NCI-H82 treated with DMSO at 0.1 percent for 48 hours (cell line): ENCODE measurements at regions not wholly inside any gene's neighbourhood (a gene's known extent, or its start where the extent isn't known, plus 50 kb on each side); places are given as distances from the start of the nearest gene placed in this dataset.

ENCODE experiments used
- DNase-seq: peaks from one replicate; lab custom pipeline; 2025; ENCODE audit not compliant: unreplicated experiment; lab: John Stamatoyannopoulos, UW

DNA sequence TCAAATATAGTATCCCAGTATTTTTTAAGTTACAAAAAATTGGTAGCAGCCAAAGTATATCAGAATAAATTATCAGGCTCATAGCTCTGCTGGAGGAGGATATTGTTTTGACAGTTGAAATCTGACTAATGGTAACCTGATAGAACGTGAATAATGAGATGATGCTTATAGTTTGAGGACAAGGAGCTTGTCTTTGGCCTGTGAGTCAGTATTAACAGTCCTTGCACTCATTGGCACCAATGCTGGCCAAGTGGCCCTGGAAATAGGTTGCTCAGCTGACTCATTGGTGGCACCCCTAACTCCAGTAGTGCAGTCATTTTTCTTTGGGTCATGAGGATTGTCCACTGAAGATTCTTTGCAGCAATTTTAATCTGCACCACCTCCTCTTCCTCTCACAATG is 203.3 kb upstream of the JADE1 start:
- DNase-seq = no peak

DNA sequence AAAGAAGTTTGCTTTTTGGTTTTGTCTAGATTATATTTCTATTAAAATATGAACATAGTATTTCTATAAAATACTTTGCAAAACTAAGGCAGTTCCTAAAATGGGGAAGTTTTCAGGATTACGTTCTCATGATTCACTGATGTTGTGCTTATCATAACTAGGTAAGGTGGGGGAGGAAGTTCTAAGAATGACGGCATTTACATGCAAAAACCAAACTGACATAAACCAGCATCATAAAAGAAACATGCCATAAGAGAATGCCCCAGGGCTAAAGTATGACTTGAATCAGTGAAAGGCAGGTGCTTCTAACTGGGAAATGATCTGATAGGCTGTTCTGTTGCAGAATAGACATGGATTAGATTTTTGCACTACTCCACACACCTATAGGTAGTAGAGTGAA is 204.7 kb upstream of the JADE1 start:
- no peak for DNase-seq

DNA sequence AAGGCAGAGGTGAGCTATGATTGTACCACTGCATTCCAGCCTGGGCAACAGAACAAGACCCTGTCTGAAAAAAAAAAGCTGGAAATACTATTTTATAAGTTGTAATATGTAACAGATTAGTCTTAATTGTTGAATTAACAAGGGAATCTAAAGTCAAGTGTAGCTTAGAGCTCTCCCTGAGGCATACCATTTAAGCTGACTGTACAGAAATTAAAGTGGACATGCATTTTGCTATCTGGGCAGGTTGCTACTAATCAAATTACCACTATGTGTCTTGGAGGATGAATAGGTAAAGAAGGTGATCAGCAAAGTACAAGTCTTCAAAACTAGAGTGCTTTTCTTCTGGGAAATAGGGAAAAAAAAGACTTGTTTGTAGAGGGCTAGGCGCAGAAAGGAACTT is 205.3 kb upstream of the JADE1 start:
- DNase-seq = no peak

DNA sequence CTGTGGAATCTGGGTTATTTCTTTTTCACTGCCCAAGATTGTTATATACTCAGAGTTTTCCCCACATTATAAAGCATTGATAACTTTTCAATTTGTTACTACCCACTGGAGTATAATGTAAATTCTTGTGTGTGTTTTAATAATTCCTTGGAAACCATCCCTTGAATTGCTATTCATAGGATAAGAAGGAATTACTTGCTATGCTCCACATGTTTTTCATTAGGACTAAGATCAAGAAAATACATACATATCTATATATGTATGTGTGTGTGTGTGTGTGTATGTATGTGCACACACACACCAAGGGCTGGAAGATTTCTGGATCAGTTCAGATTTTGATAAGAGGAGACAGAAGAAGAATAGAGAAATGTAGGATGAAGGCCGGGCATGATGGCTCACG is 206.4 kb upstream of the JADE1 start:
- DNase-seq = no peak

DNA sequence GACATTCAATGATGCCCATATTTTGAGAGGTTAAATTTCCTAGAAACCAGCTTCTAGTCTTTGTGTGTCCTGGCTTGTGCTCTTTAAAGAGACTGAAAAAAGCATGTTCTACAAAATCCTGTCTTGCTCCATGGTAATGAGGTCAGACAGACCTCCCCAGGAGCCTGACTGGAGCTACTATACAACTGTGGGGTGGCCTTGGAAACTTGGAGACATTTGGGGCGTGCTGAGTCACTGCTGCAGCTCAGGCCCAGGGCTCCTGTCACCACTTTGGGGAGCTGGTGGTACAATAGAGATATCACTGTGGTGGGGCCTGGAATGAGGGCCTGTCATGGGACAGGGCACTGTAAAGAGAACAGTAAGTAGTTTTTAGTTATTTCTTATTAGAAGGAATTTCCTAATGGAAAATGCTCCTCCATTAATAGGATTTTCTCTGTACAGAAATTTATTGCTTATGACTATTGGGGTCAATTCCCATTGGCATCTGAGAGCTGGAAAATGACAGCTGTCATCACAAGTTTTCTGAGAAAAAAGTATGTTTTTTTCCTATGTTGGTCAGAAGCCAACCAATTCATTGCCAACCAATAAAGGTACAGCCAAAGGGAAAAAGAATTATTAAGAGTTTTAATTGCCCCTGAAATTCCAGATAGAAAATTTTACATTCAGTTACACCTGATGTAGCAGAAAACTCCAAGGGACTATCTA is 207.4 kb upstream of the JADE1 start:
- no peak for DNase-seq

DNA sequence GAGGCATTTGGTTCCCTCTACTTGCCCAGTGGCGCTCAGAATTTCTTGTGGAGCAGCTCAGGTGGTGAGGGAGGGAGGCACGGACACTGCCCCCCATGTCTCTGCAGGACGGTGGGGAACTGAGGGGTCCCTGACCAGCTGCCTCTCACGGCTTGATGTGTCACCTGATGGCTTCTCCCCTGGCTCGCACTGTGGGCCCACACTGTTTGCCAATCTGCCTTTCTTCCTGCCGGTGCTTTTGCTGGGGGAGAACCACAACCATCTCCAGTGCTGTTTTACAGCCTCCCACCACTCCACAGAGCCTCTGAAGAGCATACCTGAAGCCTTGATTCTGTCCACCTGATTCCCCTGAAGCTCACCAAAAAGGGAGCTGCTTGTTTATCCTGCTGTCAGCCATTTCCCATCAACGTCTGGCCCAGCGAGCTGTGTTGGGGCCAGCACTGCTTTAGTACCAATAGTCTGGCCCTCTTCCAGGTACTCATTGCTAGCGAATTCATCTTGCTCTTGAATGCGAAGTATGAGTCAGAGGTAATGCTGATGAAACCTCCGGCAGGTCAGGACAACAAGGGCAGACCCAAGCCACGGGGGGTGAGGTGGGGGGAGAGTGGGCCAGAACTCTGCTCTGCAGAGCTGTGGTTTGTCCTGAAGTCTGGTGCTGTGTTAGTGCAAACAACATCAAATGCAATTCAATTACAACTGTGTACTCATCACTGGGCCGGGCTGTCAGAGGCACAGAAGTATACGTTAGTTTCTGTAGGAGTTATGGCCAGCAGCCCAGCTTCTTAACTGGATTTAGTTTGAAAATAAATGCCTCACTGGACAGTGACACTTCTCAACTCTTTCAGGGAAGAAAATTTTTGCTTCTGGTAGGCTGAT is 208.3 kb upstream of the JADE1 start:
- no peak for DNase-seq

DNA sequence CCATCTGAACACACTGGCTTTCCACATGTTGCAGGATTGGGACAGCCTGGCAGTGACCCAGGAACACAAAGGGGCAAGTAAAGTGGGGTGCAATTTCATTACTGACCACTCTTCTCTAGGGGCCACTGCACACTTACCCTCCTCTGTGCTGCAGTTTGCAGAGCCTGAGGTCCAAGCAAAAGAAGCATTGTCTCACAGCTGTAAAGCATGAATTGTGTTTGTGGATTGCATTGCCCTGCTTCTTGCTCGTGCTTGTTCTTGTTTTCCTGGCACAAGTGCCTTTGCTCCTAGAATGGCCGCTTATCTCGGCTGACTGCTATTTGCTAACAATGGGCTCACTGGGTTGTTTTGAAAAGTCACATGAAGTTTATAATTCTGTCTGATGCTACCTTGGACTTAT is 209.1 kb upstream of the JADE1 start:
- DNase-seq = no peak

DNA sequence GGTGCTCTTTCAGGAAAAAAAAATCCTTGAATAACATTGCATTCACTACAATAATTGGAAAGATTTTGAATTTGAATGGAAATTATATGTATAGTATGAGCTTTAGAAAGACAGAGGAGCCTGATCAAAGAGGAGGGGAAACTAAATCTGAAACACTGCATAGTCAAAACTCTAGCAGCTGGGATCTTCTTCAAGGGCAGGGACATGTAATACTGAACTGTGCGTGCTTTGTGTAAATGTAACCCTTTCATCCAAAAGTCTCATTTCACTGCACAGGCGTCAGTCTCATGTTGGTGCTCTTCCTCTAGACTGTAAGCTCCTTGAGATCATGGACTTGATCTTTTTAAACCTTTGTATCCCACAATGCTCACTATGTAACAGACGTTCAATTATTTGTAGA is 212.0 kb upstream of the JADE1 start:
- no peak for DNase-seq

DNA sequence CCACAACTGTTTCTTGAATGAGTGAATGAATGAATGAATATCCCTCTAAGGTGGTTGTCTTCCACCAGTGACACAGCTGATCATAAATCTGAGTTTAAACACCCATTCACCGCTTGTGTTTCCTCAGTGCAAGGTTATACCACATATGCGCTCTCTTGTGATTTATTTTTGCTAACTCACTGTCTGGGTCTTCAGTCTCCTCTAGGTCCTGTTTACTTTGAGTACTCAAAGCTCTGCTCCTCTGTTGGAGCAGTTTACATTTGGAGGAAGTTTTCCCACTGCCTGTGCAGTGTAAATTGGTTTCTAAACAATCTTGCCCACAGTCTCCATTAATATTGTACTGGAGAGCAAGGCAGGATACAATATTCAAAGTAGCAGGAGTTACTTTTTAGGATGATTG is 212.6 kb upstream of the JADE1 start:
- DNase-seq = no peak

DNA sequence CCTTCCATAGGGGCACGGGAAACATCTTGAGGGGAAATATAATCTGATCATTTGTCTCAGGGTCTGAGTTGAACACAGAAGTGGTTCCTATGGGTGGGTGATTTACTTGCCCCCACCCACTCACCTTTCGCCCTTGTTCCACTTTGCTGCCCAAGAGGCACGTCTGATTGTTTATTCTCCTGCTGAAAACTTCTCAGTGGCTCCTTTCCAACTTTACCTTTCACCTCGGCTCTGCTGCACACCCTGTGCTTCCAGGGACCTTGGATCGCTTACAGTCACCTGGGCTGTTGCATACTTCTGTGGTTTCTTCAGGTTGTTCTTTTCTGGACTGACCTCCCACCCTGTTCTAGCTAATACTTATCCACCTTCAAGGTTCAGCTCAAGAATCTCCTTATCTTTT is 213.4 kb upstream of the JADE1 start:
- DNase-seq = no peak

DNA sequence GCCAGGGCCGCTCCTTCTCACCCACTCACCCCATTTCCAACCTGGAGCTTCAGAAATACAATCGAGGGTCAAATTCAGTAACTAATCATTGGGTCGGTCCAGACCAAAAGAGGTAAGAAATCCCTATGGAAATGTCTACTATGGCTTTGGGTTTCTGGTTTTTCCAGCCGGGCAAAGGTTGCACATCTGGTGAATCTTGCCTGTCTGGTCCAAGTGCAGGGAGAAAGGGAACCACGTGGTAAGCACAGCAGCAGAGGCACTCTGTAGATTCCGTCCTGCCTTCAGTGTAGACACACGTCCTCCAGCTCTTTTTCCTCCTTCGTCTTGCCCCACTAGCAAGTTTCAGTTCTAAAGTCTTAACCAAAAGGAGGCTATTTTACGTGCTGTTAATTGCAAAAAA is 218.0 kb upstream of the JADE1 start:
- no peak for DNase-seq

DNA sequence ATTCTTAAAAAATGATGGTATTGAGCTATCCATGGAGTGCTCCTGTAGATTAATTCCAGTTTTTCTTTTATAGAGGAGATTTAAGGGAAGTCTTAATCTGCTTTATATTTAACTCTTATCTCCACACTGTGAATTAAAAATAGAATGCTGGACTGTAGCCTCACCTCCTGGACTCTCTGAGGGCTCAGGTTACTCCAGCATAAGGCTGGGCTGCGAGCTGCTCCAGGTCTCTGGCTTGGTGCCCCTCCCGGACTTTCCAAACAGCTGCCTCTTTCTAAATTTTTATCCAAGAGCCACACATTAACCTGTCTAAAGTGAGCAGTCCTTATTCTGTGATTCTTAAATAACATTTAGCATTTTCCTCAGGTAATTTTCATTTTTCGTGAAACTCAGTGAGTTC is 218.7 kb upstream of the JADE1 start:
- no peak for DNase-seq

DNA sequence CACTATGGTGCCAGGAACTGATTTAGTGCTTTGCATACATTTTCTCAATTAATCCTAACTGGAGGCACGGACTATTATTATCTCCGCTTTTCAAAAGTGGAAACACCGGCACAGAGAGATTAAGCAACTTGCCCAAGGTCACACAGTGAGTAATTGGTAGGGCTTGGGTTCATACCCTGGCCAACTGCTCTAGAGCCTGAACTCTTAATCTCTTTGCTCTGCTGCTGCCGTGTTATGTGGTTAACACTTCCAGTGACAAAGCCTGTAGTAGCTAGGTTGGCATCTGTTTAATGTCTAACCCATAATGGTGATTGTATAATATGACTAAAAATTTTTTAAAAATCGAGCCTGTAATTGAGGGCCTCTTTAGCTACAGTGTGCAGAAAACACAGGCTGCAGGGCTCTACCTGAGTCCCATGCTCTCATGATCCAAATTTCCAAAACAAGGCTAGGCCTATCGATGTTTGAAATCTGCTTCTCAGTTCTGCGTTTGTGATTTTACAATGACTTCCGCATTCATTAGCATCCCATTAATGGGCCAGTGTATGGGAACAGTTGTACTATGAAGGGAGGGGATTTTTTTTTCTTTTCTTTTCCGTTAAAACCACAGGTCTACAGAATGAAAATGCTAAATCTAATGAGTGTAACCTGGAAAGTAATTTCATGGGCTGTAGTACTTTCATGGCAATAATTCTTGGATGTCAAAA is 219.3 kb upstream of the JADE1 start:
- DNase-seq = no peak

DNA sequence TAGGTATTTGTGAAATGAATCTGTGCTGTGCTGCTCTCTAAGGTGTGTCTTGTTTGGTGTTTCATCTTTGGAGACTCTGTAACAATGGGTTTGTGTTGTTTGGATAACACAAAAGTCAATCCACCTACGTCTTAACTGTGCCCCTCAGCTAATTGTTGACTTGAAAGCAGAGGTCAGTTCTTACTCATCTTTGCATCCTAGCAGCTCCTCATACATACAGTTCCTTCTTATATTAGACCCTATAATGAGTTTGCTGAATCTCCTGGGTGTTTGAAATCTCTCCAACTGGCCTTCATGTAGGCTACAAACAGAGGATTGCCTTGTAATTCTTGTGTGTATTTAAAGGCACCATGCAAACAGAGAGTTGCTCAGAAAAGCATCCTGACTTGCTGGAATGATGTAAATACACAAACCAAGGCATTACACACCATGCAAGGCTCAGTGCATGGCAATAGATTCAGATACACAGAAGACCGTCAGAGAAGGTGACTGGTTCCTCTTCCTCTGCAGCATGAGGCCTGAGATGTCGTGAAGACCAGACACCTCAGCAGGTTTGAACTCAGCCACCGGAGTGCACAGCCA is 220.0 kb upstream of the JADE1 start:
- no peak for DNase-seq

DNA sequence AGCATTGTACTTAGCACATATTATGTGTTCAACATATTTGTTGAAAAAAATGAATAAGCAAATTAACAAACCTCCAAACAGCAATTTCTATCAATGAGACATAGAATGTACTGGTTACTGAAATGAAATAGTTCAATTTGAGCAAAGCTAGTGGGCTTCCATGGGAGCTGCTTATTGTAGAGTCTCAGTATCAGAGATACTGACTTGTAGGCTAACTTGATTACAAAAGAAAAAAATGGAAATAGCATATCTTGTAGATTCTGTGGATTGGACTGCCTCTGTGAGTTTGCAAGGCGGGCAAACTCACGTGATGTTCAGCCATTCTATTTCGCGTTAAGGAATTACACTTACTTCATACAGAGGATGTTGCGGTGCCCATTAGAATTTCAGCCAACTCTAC is 222.1 kb upstream of the JADE1 start:
- no peak for DNase-seq

DNA sequence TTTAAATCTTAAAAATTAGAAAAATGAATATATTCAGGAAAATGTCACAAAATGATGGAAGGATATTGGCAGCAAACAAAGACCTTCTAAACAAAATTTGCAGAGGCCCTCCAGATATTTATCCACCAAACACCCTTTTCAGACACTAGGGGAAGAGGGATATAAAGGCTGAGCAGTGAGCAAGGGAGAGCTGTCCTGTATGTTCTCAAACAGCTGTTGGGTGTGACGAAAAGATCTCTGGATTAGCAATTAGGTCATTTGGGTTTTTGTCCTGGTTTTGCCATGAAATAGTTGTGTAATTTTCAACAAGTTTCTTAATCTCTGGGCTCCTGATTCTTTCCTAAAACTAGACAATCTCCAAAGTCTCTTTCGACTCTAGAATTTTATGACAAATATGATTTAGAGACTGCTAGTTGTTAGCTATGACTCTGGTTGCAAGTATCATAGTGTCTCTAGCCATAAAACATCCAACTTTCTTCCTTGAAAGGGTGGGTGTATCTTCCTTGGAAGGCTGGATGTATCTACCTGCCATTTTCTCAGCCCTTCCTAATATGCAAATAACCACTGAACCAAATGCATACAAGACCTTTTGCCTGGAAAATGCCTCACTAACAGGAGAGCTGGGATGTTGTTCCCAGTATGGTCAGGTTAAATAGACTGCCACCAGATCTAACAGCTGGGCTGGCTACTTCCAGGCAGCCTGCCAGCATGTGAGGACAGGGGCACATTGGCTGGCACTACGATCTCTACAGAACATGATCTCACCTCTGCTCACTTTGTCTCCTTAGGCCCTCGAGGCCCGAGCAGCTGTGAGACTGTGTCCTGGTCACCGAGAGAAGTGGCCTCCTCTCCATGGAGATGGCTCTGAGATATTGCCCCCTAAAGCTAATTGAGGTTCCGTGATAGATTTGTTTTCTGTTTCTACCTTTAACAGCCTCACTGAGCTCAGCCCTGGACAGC is 225.5 kb upstream of the JADE1 start:
- DNase-seq = no peak

DNA sequence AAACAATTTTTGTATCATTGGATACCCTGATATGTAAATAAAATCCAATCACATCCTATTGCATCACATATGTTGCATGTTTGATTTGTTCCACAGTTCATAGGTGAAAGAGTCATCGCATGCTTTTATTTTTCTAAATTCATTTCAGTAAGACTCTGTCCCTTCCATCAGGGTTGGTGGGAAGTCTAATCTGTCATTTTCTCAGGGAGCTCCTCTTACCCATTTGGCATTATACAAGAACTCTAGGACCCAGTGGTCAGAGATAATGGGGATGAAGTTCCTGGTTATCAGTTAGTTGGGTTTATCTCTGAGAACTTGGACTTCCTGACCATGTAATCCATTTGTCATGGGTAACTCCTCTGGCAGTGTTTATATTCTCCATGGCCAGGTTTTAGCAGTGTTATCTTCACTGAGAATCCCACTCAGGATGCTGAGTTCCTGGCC is 227.1 kb upstream of the JADE1 start:
- DNase-seq = no peak

DNA sequence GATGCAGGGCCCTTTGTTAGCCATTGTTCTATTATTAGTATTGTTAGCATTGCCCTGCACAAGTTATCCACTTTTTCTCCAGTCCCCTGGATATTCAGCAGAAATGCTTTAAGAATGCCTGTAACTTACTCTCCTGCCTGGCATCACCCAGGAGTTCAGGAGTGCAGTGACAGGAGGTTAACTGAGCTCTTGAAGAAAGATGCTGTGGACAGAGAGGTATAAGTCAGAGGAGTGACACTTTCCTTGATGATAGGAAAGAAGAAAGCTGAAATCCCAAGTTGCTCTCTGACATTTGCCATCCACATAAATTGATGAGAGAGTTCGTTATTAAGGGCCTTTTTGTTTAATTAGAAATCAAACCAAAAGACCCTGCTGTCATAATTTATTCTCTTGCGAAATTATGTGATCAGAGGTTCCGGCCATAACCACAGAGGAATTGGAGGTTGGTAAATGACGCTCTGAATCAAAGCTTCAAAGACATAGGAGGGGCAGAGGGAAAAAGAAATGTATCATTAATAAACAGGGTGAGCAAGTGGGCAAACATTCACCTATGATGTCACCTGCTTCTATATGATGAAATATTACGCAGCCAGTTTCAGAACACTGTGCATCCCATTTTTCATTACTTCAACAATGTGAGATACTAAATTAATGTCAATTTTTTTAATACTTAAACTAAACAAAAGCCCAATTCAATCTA is 230.2 kb upstream of the JADE1 start:
- DNase-seq = no peak

DNA sequence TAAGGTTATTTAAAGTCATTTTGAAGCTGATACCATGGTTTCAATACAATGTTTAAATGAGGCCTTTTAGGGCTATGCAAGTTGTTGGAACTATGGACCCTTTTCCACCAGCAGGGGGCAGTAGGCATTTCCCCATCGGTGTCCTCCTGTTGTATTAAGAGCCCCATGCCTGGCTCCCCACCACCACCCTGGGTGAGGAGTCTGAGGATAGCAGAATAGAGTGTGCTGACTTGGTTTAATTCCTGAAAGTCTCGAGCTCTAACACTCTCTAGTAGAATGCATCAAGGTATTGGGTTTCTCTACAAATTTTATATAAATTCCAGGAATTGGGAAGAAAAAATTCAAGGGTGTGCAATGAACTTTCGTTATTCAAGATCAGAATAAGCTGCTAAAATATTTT is 234.8 kb upstream of the JADE1 start:
- DNase-seq = no peak
